Common myeloid progenitor, CD34-positive (primary cell): ENCODE measurements at regions not wholly inside any gene's neighbourhood (a gene's known extent, or its start where the extent isn't known, plus 50 kb on each side); places are given as distances from the start of the nearest gene placed in this dataset.

Experiments
- CTCF ChIA-PET: fragments of 350-600 bp; sonication (Branson Sonifier 250); formaldehyde crosslinking; loops from one replicate; lab custom pipeline; 2021; ENCODE audit warnings: antibody characterized with exemption; lab: Charles Lee
- POLR2A ChIA-PET: fragments of 350-600 bp; sonication (Branson Sonifier 250); formaldehyde crosslinking; loops from one replicate; lab custom pipeline; 2021; ENCODE audit warnings: antibody characterized with exemption; lab: Charles Lee
- DNase-seq, 3 donors: peaks; one replicate each; pipeline versions ENCODE4 v3.0.0 to v3.0.0-alpha.2; 2013
- H3K27ac ChIP-seq, 2 experiments: 1 replicate in 1 of 2; 2 replicates in 1 of 2; pipeline ENCODE4 v1.7.0; 2013; ENCODE audit warnings: inconsistent platforms in 2 of 2, low read length in 2 of 2, mild to moderate bottlenecking in 2 of 2, low read depth in 1 of 2, moderate library complexity in 1 of 2; ENCODE audit not compliant: severe bottlenecking in 2 of 2, insufficient read depth in 1 of 2, poor library complexity in 1 of 2
- H3K27me3 ChIP-seq, 5 experiments: replicated peaks in 2 of 5; 1 replicate in 3 of 5; 2 replicates in 2 of 5; pipeline versions ENCODE4 v1.6.1 to v1.7.0; 2013; ENCODE audit warnings: low read length in 4 of 5, mild to moderate bottlenecking in 2 of 5, moderate library complexity in 2 of 5, inconsistent platforms in 1 of 5; ENCODE audit not compliant: insufficient read depth in 5 of 5, control insufficient read depth in 4 of 5
- H3K36me3 ChIP-seq, 4 experiments: 1 replicate in 2 of 4; 2 replicates in 2 of 4; pipeline versions ENCODE4 v1.6.1 to v1.7.0; 2013; ENCODE audit warnings: low read length in 3 of 4, control low read depth in 1 of 4, mild to moderate bottlenecking in 1 of 4; ENCODE audit not compliant: control insufficient read depth in 4 of 4, insufficient read depth in 4 of 4
- H3K4me1 ChIP-seq, 4 experiments: 1 replicate in 3 of 4; 2 replicates in 1 of 4; pipeline versions ENCODE4 v1.6.1 to v1.7.1; 2013; ENCODE audit warnings: low read length in 3 of 4, mild to moderate bottlenecking in 3 of 4, control low read depth in 1 of 4, inconsistent platforms in 1 of 4, moderate library complexity in 1 of 4; ENCODE audit not compliant: control insufficient read depth in 4 of 4, insufficient read depth in 4 of 4; ENCODE audit errors: control extremely low read depth in 1 of 4
- H3K4me3 ChIP-seq, 7 experiments: 1 replicate in 4 of 7; 2 replicates in 3 of 7; pipeline versions ENCODE4 v1.5.1 to v1.7.0; 2013; ENCODE audit warnings: mild to moderate bottlenecking in 7 of 7, low read length in 6 of 7, moderate library complexity in 6 of 7, inconsistent platforms in 2 of 7, low read depth in 2 of 7, control low read depth in 1 of 7; ENCODE audit not compliant: insufficient read depth in 4 of 7, control insufficient read depth in 1 of 7; ENCODE audit errors: extremely low read depth in 1 of 7
- H3K9me3 ChIP-seq, 5 experiments: 1 replicate in 4 of 5; 2 replicates in 1 of 5; pipeline versions ENCODE4 v1.6.1 to v1.7.1; 2013; ENCODE audit warnings: low read length in 4 of 5, mild to moderate bottlenecking in 2 of 5, inconsistent platforms in 1 of 5, low read depth in 1 of 5, moderate library complexity in 1 of 5; ENCODE audit not compliant: control insufficient read depth in 4 of 5, insufficient read depth in 2 of 5; ENCODE audit errors: control extremely low read depth in 1 of 5
- WGBS: methylation state at CpG from one replicate; pipeline ENCODE4 v1.1.5; 2013; ENCODE audit not compliant: insufficient coverage; 5-methylcytosine and 5-hydroxymethylcytosine counted together

DNA sequence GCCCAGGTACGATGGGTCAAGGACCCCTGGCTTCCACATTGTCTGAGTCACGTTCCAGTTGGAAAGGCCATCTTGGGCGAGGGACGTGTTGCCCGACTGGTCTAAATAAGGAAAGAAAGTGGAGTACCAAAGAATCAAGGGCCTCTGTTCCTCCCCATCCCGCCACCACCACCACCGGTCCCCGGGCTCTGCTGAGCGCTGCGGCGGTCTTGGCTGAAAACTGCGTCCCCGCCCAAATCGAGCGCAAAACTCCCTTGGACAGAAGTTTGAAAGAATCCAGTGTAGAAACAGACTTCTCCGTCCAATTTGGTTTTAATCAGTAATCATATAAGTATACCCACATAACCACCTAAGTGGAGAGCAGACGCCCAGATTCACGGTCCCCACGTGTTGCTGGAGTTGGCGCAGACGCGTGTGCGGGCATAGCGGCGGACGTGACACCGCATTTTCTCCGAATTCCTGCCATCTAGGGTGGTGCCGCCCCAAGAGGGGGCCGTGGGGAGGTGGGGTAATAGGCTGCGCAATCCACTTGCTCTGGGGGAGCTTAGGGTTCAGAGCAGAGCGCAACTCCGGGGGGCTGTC lies 243.8 kb upstream of the TOPAZ1 start:
- Histone ChIP-seq H3K27ac (no peak overlapping the region), H3K36me3 (no peaks in the 10 kb centered on the region), H3K9me3 (peaks cover 2 to 11% (median 6%) of the 10 kb centered on the region in 5 experiments), H3K4me1 (peaks cover 0 to 54% (median 50%) of the 10 kb centered on the region in 4 experiments), H3K27me3 (peaks cover 22 to 100% (median 68%) of the 10 kb centered on the region in 5 experiments), H3K4me3 (peak overlapping the region in 5 of 7 experiments; percentile 40 to 71 (median 59))
- ChIA-PET POLR2A (no interaction called here), CTCF (interaction anchor here (0.6 to 1.5 kb wide), 2 partner anchors 52 to 79 kb away, joined by 3 to 5 read pairs; no protein-coding TSS in a partner anchor)
- peak; percentile 65 to 91 (median 88) for DNase-seq
- 2% methylated on average over 27 of the region's 33 CpGs for WGBS

DNA sequence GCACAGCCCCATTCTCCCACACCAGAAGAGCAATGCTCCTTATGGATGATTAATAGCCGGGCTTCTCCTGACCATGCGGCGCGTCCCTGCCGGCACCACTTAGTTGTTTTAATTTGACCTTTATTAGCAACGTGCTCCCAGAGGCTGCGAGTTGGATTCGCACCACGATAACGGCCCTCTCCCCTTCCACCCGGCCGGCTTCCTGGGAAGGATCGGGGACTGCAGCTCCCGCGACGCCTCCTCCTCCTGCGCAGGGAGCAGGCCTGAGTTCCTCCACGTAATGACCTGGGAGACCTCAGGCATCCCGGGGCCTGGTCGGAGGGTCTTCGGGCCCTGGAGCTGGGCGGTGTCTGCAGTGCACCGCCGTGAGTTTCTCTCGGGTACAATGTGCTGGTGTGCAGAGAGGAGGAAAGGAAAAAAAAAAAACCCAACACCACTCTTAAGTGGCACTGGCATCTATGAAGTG lies 243.3 kb upstream of the TOPAZ1 start:
- peak overlapping the region in 6 of 7 experiments; percentile 38 to 71 (median 57) for H3K4me3 ChIP-seq

DNA sequence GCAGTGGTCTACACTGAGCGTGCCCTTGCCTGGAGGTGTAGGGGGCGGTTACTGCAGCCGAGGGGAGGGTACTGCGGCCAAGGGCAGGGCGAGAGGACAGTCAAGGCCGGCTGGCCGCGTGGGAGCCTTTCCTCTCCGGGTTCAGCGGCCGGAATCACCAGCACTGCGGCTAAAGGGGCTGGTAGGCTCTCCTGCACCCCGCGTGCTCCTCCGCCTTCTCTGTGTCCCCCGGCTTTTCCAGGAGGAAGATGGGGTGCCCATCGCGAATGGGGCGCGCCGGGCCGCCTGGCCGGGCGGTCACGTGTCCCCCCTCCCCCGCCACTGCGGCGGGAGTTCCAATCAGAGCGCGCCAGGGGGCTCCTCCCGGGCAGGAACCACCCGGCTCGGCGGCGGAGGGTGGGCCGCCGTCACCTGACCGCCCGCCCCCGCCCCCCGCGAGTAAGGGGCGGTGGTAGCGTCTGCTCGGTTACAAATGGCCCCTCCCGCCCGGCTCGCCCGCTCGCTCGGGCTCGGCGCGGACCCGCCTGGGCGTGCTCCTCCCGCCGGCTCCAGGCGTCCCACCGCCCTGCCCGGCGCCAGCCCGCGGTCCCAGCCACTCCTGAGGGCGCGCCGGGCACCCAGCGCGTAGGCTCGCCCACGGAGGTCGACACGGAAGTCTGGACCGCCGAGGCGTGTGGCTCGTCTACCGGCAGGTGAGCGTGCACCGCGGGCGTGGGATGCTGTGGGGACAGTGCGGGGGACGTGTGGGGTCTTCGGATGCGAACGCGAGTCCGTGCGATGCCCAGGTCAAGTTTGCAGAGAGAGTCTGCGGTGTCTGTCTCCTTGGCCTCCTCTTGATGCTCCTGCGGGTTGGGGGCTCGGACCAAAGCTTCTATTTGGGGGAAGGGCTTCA lies 242.6 kb upstream of the TOPAZ1 start:
- peak in 2 of 3 donors; percentile 42 to 59 for DNase-seq
- POLR2A ChIA-PET: no interaction called here
- Histone ChIP-seq H3K27ac (no peak overlapping the region), H3K9me3 (peaks cover 0 to 4% (median 0%) of the 10 kb centered on the region in 5 experiments), H3K36me3 (no peaks in the 10 kb centered on the region), H3K4me1 (peaks cover 0 to 54% (median 50%) of the 10 kb centered on the region in 4 experiments), H3K27me3 (peaks cover 19 to 97% (median 61%) of the 10 kb centered on the region in 5 experiments), H3K4me3 (peak overlapping the region; percentile 11 to 71 (median 55))
- CTCF ChIA-PET: interaction anchor here (0.6 kb wide), 1 partner anchor 754 kb away, joined by 3 read pairs; no protein-coding TSS in a partner anchor
- WGBS: 2% methylated on average over 72 of the region's 93 CpGs

More for the DNA sequence above, 243.3 kb upstream of the TOPAZ1 start:
- Histone ChIP-seq H3K9me3 (peaks cover 0 to 6% (median 3%) of the 10 kb centered on the region in 5 experiments), H3K4me1 (peaks cover 0 to 54% (median 50%) of the 10 kb centered on the region in 4 experiments), H3K36me3 (no peaks in the 10 kb centered on the region), H3K27ac (no peak overlapping the region), H3K27me3 (peaks cover 22 to 99% (median 65%) of the 10 kb centered on the region in 5 experiments)
- ChIA-PET CTCF (no interaction called here), POLR2A (no interaction called here)
- WGBS: 0% methylated on average over 10 of the region's 25 CpGs
- peak in 2 of 3 donors; percentile 48 to 59 for DNase-seq

DNA sequence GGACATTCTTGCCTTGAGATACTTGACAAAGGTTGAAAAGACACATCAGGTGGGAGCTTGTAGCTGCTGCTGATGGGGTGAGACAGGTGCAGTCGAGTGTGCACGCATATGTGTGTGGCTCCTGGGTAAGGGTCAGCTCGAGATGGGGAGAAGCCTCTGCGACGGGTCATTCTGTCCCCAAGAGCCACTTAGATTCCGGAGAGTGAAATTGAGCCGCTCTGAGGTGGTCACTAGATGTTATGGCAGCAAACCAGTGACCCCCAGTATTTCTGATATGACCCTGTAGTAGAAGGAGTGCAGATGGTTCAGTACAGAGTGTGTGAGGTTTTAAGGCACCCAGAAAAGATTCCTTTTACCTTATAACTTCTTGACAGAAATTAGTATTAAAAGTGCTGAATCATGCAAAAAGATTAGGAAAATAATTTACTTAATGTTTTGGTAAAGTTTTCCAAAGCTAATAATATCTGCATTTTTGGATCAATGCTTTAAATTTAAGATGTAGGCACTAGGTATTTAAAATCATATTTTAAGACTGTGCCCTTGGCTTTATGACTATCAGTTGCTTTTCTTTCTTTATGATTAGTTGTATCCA lies 241.9 kb upstream of the TOPAZ1 start:
- DNase-seq: no peak
- H3K4me3 ChIP-seq: peak overlapping the region in 5 of 7 experiments; percentile 49 to 71 (median 59)
- no peaks in the 10 kb centered on the region for H3K36me3 ChIP-seq
- H3K9me3 ChIP-seq: peaks cover 0 to 4% (median 0%) of the 10 kb centered on the region in 5 experiments
- ChIA-PET POLR2A (no interaction called here), CTCF (interaction anchor here (0.6 kb wide), 2 partner anchors 96 to 754 kb away, joined by 3 read pairs; no protein-coding TSS in a partner anchor)
- H3K4me1 ChIP-seq: peaks cover 0 to 50% (median 46%) of the 10 kb centered on the region in 4 experiments
- no peak overlapping the region for H3K27ac ChIP-seq
- peaks cover 18 to 97% (median 59%) of the 10 kb centered on the region in 5 experiments for H3K27me3 ChIP-seq
- WGBS: 68% methylated on average over 5 of the region's 7 CpGs

GRCh38 chr3:44000586-44000985 lies 241.1 kb upstream of the TOPAZ1 start:
- POLR2A ChIA-PET: interaction anchor here (1.2 kb wide), 1 partner anchor 16 kb away, joined by 3 read pairs; no protein-coding TSS in a partner anchor
- H3K4me1 ChIP-seq: peaks cover 0 to 42% (median 38%) of the 10 kb centered on the region in 4 experiments
- no peak overlapping the region for H3K27ac ChIP-seq
- H3K27me3 ChIP-seq: peaks cover 20 to 94% (median 58%) of the 10 kb centered on the region in 5 experiments
- 96% methylated on average over 3 of the region's 3 CpGs for WGBS
- H3K36me3 ChIP-seq: no peaks in the 10 kb centered on the region
- CTCF ChIA-PET: interaction anchor here (0.6 to 0.7 kb wide), 2 partner anchors 95 to 148 kb away, joined by 3 read pairs; no protein-coding TSS in a partner anchor
- no peak overlapping the region for H3K4me3 ChIP-seq
- DNase-seq: peak in 1 of 3 donors; percentile 26
- peaks cover 0 to 4% (median 0%) of the 10 kb centered on the region in 5 experiments for H3K9me3 ChIP-seq

DNA sequence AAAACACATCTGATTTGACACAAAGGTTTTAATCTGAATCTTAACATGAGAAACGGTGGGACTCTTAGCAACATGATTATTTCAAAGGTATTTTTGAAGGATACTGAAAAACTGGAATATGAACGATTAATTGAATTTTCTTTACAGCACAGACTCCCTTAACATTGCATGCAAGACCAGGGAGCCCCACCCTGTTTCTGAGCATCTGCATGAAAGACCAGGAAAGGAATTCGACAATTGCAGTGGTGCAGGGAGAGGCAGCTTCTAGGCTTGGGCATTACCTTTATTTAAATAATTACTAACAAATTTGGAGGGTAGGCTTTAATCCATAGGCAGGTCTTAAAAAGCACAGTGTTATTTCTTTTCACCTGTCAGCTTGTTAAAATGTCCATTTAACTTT lies 240.6 kb upstream of the TOPAZ1 start:
- DNase-seq: no peak
- no peaks in the 10 kb centered on the region for H3K36me3 ChIP-seq
- no peak overlapping the region for H3K27ac ChIP-seq
- ChIA-PET CTCF (interaction anchor here (0.7 kb wide), 1 partner anchor 149 kb away, joined by 3 read pairs; no protein-coding TSS in a partner anchor), POLR2A (interaction anchor here (1.2 kb wide), 1 partner anchor 16 kb away, joined by 3 read pairs; no protein-coding TSS in a partner anchor)
- WGBS: 100% methylated on average over 2 of the region's 3 CpGs
- peaks cover 0 to 4% (median 0%) of the 10 kb centered on the region in 5 experiments for H3K9me3 ChIP-seq
- H3K4me3 ChIP-seq: no peak overlapping the region
- peaks cover 0 to 37% (median 34%) of the 10 kb centered on the region in 4 experiments for H3K4me1 ChIP-seq
- H3K27me3 ChIP-seq: peaks cover 19 to 89% (median 55%) of the 10 kb centered on the region in 5 experiments
